T-cell (primary cell): ENCODE measurements at regions not wholly inside any gene's neighbourhood (a gene's known extent, or its start where the extent isn't known, plus 50 kb on each side); places are given as distances from the start of the nearest gene placed in this dataset.

Experiments
- ATAC-seq, 4 experiments: fragments of 200-7000 bp in 3 of 4; fragments of 150-1000 bp in 1 of 4; cut with Tn5 transposase; replicated peaks in 1 of 4; 1 replicate in 3 of 4; 2 replicates in 1 of 4; pipeline ENCODE4 v1.10.0; 2021; ENCODE audit warnings: moderate library complexity in 3 of 4, mild to moderate bottlenecking in 2 of 4, moderate number of reproducible peaks in 1 of 4
- CTCF ChIA-PET, 2 donors: fragments of 300-600 bp; sonication (Branson Sonifier 250); formaldehyde crosslinking; loops; one replicate each; lab custom pipeline; 2022; ENCODE audit warnings: antibody characterized with exemption in 2 of 2; lab: Charles Lee
- POLR2A ChIA-PET, 2 donors: fragments of 300-600 bp; sonication (Branson Sonifier 250); formaldehyde crosslinking; loops; one replicate each; lab custom pipeline; 2022; ENCODE audit warnings: antibody characterized with exemption in 2 of 2; lab: Charles Lee
- DNase-seq, 35 experiments: peaks; one replicate each; pipeline versions ENCODE4 v3.0.0 to v3.0.0-alpha.2; 2013 to 2023
- H3K27ac ChIP-seq: one replicate; pipeline ENCODE4 v1.5.1; 2013; ENCODE audit warnings: low read length
- H3K27me3 ChIP-seq, 2 experiments: replicated peaks in 1 of 2; 1 replicate in 1 of 2; 2 replicates in 1 of 2; pipeline versions ENCODE4 v1.6.1 to v1.7.0; 2013; ENCODE audit warnings: low read length in 1 of 2, mixed read lengths in 1 of 2; ENCODE audit not compliant: control insufficient read depth in 2 of 2, insufficient read depth in 2 of 2; ENCODE audit errors: extremely low read depth in 1 of 2
- H3K36me3 ChIP-seq, 2 donors: 1 replicate in 1 of 2; 2 replicates in 1 of 2; pipeline versions ENCODE4 v1.6.1 to v1.7.0; 2013; ENCODE audit warnings: low read length in 1 of 2; ENCODE audit not compliant: control insufficient read depth in 2 of 2, insufficient read depth in 1 of 2; ENCODE audit errors: extremely low read depth in 1 of 2
- H3K4me1 ChIP-seq, 2 experiments: 1 replicate in 1 of 2; 2 replicates in 1 of 2; pipeline versions ENCODE4 v1.6.1 to v1.7.0; 2013; ENCODE audit warnings: low read length in 2 of 2, mixed read lengths in 1 of 2; ENCODE audit not compliant: insufficient read depth in 2 of 2, control insufficient read depth in 1 of 2; ENCODE audit errors: extremely low read depth in 1 of 2
- H3K4me3 ChIP-seq, 2 donors: 1 replicate in 1 of 2; 2 replicates in 1 of 2; pipeline versions ENCODE4 v1.5.1 to v1.7.0; 2013; ENCODE audit warnings: mild to moderate bottlenecking in 2 of 2, low read length in 1 of 2, moderate library complexity in 1 of 2; ENCODE audit not compliant: control insufficient read depth in 1 of 2; ENCODE audit errors: extremely low read depth in 1 of 2
- H3K9me3 ChIP-seq: 2 replicates; pipeline ENCODE4 v1.7.0; 2013
- H3K27ac Mint-ChIP-seq, 2 donors: one replicate each; pipeline ENCODE4 v1.8.0; 2020 to 2021; ENCODE audit warnings: mild to moderate bottlenecking in 2 of 2, mixed read lengths in 2 of 2
- H3K27me3 Mint-ChIP-seq, 2 donors: one replicate each; pipeline ENCODE4 v1.8.0; 2021 to 2022; ENCODE audit warnings: mixed read lengths in 2 of 2
- H3K36me3 Mint-ChIP-seq: one replicate; pipeline ENCODE4 v1.8.0; 2021; ENCODE audit warnings: mixed read lengths
- H3K4me1 Mint-ChIP-seq, 3 donors: one replicate each; pipeline ENCODE4 v1.8.0; 2020 to 2022; ENCODE audit warnings: mixed read lengths in 3 of 3, mild to moderate bottlenecking in 1 of 3
- H3K4me3 Mint-ChIP-seq, 3 donors: one replicate each; pipeline ENCODE4 v1.8.0; 2020 to 2022; ENCODE audit warnings: mild to moderate bottlenecking in 3 of 3, mixed read lengths in 3 of 3, moderate library complexity in 3 of 3
- H3K9me3 Mint-ChIP-seq, 3 donors: one replicate each; pipeline ENCODE4 v1.8.0; 2020 to 2022; ENCODE audit warnings: mixed read lengths in 3 of 3
- WGBS: methylation state at CpG from one replicate; pipeline ENCODE4 v1.1.5; 2013; ENCODE audit warnings: missing lambda C conversion rate; ENCODE audit not compliant: insufficient coverage; 5-methylcytosine and 5-hydroxymethylcytosine counted together

DNA sequence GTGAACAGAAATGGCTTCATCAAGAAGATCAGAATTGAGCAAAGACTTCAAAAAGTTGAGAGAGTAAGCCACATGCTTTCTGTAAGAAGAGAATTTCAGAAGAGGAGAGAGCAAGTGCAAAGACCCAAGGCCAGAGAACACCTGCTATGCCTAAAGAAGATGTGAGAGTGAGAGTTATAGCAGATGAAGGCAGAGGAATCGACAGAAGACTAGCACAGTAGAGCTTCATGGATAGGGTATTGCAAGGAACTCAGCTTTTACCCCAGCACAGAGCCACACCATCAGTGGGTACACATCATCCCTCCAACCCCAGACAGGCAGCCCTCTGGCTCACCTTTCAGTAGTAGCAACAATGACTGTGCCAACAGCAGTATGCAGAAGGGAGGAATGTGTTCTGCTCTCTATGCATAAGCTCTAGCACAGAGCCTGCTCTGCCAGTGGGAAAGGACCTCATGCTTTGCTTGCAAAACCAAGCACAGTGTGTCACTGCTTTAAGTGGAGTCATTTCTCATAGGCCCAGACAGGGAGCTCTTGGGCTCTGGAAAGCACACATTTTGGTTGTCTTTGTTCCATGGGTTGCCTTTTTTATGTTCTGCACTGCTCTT is 318.6 kb downstream of the NAF1 start:
- no peaks in the 10 kb centered on the region for H3K9me3 ChIP-seq
- no peaks in the 10 kb centered on the region for H3K4me1 ChIP-seq
- H3K9me3 Mint-ChIP-seq: peaks cover 0 to 5% (median 0%) of the 10 kb centered on the region in 3 donors
- CTCF ChIA-PET: interaction anchor here in 1 of 2 donors (0.6 kb wide), 1 partner anchor 204 kb away, joined by 3 read pairs; no protein-coding TSS in a partner anchor
- ATAC-seq (no peak), DNase-seq (no peak)
- POLR2A ChIA-PET: no interaction called here
- H3K4me1 Mint-ChIP-seq: no peaks in the 10 kb centered on the region
- H3K4me3 ChIP-seq: no peak overlapping the region
- no peaks in the 10 kb centered on the region for H3K27me3 Mint-ChIP-seq
- H3K27ac Mint-ChIP-seq: no peak overlapping the region
- WGBS: no CpG with 5 or more reads among the region's 1 CpG
- H3K36me3 ChIP-seq: no peaks in the 10 kb centered on the region
- H3K27me3 ChIP-seq: no peaks in the 10 kb centered on the region
- H3K27ac ChIP-seq: no peak overlapping the region
- H3K36me3 Mint-ChIP-seq: no peaks in the 10 kb centered on the region
- no peak overlapping the region for H3K4me3 Mint-ChIP-seq

DNA sequence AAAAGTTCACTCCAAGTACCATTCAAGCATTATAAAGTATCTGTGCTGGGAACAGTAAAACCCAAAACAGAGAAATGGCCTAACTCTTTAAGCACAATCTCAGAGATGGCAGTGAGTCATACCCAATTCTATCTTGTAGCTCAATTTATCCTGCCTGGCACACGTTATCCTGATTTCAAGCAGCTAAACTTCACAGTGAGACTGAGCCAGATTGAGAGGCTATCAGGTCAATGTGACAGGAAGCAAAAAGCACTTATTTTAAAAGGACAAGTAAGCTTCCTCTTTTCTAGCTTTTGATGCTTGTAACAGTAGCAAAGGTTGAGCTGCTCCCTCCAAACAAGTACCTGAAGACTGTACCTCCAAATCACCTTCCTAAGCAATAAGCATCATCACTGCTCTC is 324.9 kb downstream of the NAF1 start:
- no peaks in the 10 kb centered on the region for H3K4me1 Mint-ChIP-seq
- no peaks in the 10 kb centered on the region for H3K4me1 ChIP-seq
- ChIA-PET POLR2A (no interaction called here), CTCF (interaction anchor here in 1 of 2 donors (0.6 kb wide), 1 partner anchor 233 kb away, joined by 3 read pairs; no protein-coding TSS in a partner anchor)
- H3K27ac ChIP-seq: no peak overlapping the region
- H3K27me3 Mint-ChIP-seq: no peaks in the 10 kb centered on the region
- H3K36me3 Mint-ChIP-seq: no peaks in the 10 kb centered on the region
- 0% methylated on average over 1 of the region's 1 CpG for WGBS
- DNase-seq (no peak), ATAC-seq (no peak)
- no peak overlapping the region for H3K4me3 ChIP-seq
- no peaks in the 10 kb centered on the region for H3K9me3 ChIP-seq
- no peak overlapping the region for H3K4me3 Mint-ChIP-seq
- H3K27ac Mint-ChIP-seq: no peak overlapping the region
- H3K9me3 Mint-ChIP-seq: peaks cover 0 to 5% (median 3%) of the 10 kb centered on the region in 3 donors
- no peaks in the 10 kb centered on the region for H3K27me3 ChIP-seq
- H3K36me3 ChIP-seq: no peaks in the 10 kb centered on the region

DNA sequence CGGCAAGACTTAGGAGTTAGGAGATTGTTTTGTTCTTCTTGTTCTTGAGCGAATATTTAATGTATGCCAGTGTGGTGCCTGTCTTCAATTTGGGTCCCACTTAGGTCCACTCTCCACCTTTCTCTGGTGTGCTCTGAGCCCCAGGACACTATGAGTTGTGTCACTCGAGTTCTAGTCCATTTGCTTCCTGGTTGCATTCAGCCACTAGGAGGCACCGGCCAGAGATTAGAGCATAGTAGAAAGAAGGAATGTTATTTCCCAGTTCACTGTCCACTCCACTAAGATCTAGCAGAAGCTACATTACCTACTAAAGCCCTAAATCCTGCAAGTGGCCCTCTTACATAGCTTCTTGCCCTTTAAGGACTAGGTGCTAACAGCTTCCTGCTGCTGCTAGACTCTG is 326.9 kb downstream of the NAF1 start:
- H3K4me3 Mint-ChIP-seq: no peak overlapping the region
- WGBS: 100% methylated on average over 2 of the region's 4 CpGs
- Histone ChIP-seq H3K4me3 (no peak overlapping the region), H3K36me3 (no peaks in the 10 kb centered on the region), H3K27me3 (no peaks in the 10 kb centered on the region), H3K9me3 (no peaks in the 10 kb centered on the region), H3K27ac (no peak overlapping the region), H3K4me1 (no peaks in the 10 kb centered on the region)
- no peaks in the 10 kb centered on the region for H3K4me1 Mint-ChIP-seq
- ATAC-seq (no peak), DNase-seq (no peak)
- CTCF ChIA-PET: no interaction called here
- no peak overlapping the region for H3K27ac Mint-ChIP-seq
- no peaks in the 10 kb centered on the region for H3K27me3 Mint-ChIP-seq
- POLR2A ChIA-PET: no interaction called here
- no peaks in the 10 kb centered on the region for H3K36me3 Mint-ChIP-seq
- H3K9me3 Mint-ChIP-seq: peaks cover 2 to 5% (median 3%) of the 10 kb centered on the region in 3 donors

DNA sequence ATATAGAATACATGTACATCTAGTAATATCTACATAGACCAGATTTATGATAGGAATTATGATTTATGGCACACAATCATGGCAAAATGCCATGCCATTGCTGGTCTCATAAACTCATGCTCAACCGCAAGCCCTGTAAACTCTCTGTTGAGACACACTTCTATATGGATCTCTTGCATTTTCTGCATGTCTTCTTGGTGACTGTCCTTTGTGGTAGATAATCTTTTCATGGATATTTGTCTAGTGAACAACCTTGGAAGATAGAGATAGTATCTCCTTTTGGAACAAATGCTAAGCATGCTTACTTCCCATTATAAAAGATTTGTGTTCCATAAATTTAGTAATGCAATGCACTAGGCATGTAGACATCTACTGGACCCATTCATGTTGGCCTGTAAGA is 328.0 kb downstream of the NAF1 start:
- Mint-ChIP-seq H3K4me1 (no peaks in the 10 kb centered on the region), H3K36me3 (no peaks in the 10 kb centered on the region), H3K27me3 (no peaks in the 10 kb centered on the region), H3K27ac (no peak overlapping the region), H3K9me3 (peaks cover 2 to 5% (median 3%) of the 10 kb centered on the region in 3 donors), H3K4me3 (no peak overlapping the region)
- ChIA-PET CTCF (interaction anchor here in 1 of 2 donors (0.7 kb wide), 1 partner anchor 66 kb away, joined by 5 read pairs; no protein-coding TSS in a partner anchor), POLR2A (no interaction called here)
- H3K4me3 ChIP-seq: no peak overlapping the region
- no peaks in the 10 kb centered on the region for H3K27me3 ChIP-seq
- DNase-seq: no peak
- H3K4me1 ChIP-seq: no peaks in the 10 kb centered on the region
- WGBS: no CpG with 5 or more reads among the region's 1 CpG
- no peaks in the 10 kb centered on the region for H3K9me3 ChIP-seq
- H3K36me3 ChIP-seq: no peaks in the 10 kb centered on the region
- no peak for ATAC-seq
- H3K27ac ChIP-seq: no peak overlapping the region

DNA sequence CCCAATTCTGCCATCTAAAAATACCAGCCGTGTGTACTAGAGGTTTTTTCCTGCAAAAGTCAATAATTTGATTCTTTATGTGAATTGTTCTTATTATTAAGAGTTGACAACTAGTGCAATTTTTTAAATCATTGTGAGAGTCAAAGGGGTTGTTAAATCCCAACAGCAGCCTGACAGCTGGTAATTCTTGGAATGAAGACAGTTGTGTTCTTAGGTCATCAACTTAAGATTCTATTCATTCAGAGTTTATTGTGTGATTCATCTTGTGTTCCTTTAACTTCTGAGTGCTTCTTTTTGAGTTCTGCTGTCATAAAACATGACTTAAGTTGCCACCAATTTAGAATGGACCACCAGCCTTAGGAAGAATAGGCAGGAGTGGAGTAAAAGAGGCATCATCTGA is 329.0 kb downstream of the NAF1 start:
- ChIA-PET POLR2A (no interaction called here), CTCF (no interaction called here)
- Mint-ChIP-seq H3K4me1 (no peaks in the 10 kb centered on the region), H3K36me3 (no peaks in the 10 kb centered on the region), H3K27ac (no peak overlapping the region), H3K27me3 (no peaks in the 10 kb centered on the region), H3K9me3 (peaks cover 2 to 5% (median 3%) of the 10 kb centered on the region in 3 donors), H3K4me3 (no peak overlapping the region)
- Histone ChIP-seq H3K4me1 (no peaks in the 10 kb centered on the region), H3K36me3 (no peaks in the 10 kb centered on the region), H3K4me3 (no peak overlapping the region), H3K27ac (no peak overlapping the region), H3K9me3 (no peaks in the 10 kb centered on the region), H3K27me3 (no peaks in the 10 kb centered on the region)
- ATAC-seq (no peak), DNase-seq (no peak)
- no CpG with 5 or more reads among the region's 1 CpG for WGBS

DNA sequence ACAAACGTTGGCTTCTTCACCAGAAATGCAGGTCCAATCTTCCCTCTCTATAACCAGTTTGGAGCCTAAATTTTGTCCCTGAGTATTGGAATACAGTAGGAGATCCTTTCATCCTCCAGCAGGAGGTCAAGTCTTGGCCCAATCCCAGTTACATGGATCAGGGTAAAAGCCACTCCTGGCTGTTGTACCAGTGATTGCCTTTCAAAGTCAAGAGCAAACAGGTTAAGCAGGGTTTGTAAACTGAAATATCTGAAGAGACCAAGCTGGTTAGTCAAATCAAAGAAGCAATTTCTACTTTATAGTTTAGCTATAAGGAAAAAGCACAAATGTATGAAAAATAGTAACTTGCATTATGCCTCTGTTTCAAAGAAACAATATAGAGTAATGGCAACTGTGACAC is 329.4 kb downstream of the NAF1 start:
- Histone ChIP-seq H3K4me1 (no peaks in the 10 kb centered on the region), H3K9me3 (no peaks in the 10 kb centered on the region), H3K4me3 (no peak overlapping the region), H3K27ac (no peak overlapping the region), H3K36me3 (no peaks in the 10 kb centered on the region), H3K27me3 (no peaks in the 10 kb centered on the region)
- ChIA-PET CTCF (no interaction called here), POLR2A (no interaction called here)
- no peak overlapping the region for H3K27ac Mint-ChIP-seq
- peaks cover 2 to 5% (median 3%) of the 10 kb centered on the region in 3 donors for H3K9me3 Mint-ChIP-seq
- no CpG with 5 or more reads among the region's 1 CpG for WGBS
- DNase-seq (no peak), ATAC-seq (no peak)
- H3K36me3 Mint-ChIP-seq: no peaks in the 10 kb centered on the region
- no peaks in the 10 kb centered on the region for H3K4me1 Mint-ChIP-seq
- no peak overlapping the region for H3K4me3 Mint-ChIP-seq
- H3K27me3 Mint-ChIP-seq: no peaks in the 10 kb centered on the region
